Endothelial cell of umbilical vein (primary cell): ENCODE measurements at regions not wholly inside any gene's neighbourhood (a gene's known extent, or its start where the extent isn't known, plus 50 kb on each side); places are given as distances from the start of the nearest gene placed in this dataset.
"Not testable (repeated sequence)": the region's sequence is repeated elsewhere in the genome, so short reads cannot be mapped to it uniquely, and the experiment has no call there.

Experiments used
- BruUV-seq: library from RNA; stranded (reverse); fragments of 400-500 nt; replicated peaks from 2 replicates; lab custom pipeline; 2021; lab: Mats Ljungman, UMichigan
- CTCF ChIA-PET: fragments of 300-600, 350-600 bp; sonication (Branson Sonifier 250); formaldehyde crosslinking; loops from one replicate; lab custom pipeline; 2021; ENCODE audit warnings: antibody characterized with exemption, inconsistent platforms; lab: Charles Lee
- POLR2A ChIA-PET: fragments of 300-600, 350-600 bp; sonication (Branson Sonifier 250); formaldehyde crosslinking; loops from one replicate; lab custom pipeline; 2021; ENCODE audit warnings: antibody characterized with exemption, inconsistent platforms; lab: Charles Lee
- DNase-seq: peaks from one replicate; pipeline ENCODE4 v3.0.0-alpha.2; 2011; ENCODE audit warnings: low read depth, low spot score
- FAIRE-seq: peaks from 2 replicates; lab custom pipeline; 2011; peaks lifted over from hg19 to GRCh38; lab: Jason Lieb, UNC
- H2AFZ ChIP-seq: 2 replicates; pipeline ENCODE4 v1.6.0; 2012; ENCODE audit warnings: low read depth, low read length, control low read depth, inconsistent platforms
- H3K27ac ChIP-seq: 2 replicates; pipeline ENCODE4 v1.5.1; 2011; ENCODE audit warnings: low read depth, mild to moderate bottlenecking, control low read depth, low read length, moderate library complexity; ENCODE audit not compliant: insufficient read depth
- H3K27me3 ChIP-seq, 2 experiments: 2 replicates each; pipeline versions ENCODE4 v1.6.0 to v1.6.1; 2011; ENCODE audit warnings: low read length in 2 of 2, mixed read lengths in 1 of 2; ENCODE audit not compliant: control insufficient read depth in 2 of 2, insufficient read depth in 2 of 2
- H3K36me3 ChIP-seq, 2 experiments: 2 replicates in 1 of 2; 3 replicates in 1 of 2; pipeline ENCODE4 v1.5.1; 2011; ENCODE audit warnings: low read length in 2 of 2, mild to moderate bottlenecking in 1 of 2, moderate library complexity in 1 of 2; ENCODE audit not compliant: control insufficient read depth in 2 of 2, insufficient read depth in 2 of 2; ENCODE audit errors: extremely low read depth in 1 of 2
- H3K4me1 ChIP-seq: 3 replicates; pipeline ENCODE4 v1.5.1; 2011; ENCODE audit warnings: mild to moderate bottlenecking, low read length; ENCODE audit not compliant: control insufficient read depth, insufficient read depth; ENCODE audit errors: extremely low read depth
- H3K4me2 ChIP-seq: 2 replicates; pipeline ENCODE4 v1.6.1; 2011; ENCODE audit warnings: low read length, control low read depth, mixed read lengths; ENCODE audit not compliant: insufficient read depth
- H3K4me3 ChIP-seq, 3 experiments: fragments of 200-600 bp in 1 of 3; sonication (generic), shearing (Covaris generic) in 1 of 3; replicated peaks in 1 of 3; 2 replicates each; pipeline ENCODE4 v1.5.1; 2011 to 2016; ENCODE audit warnings: control low read depth in 3 of 3, low read length in 3 of 3, mild to moderate bottlenecking in 2 of 3, inconsistent platforms in 1 of 3, low read depth in 1 of 3, moderate library complexity in 1 of 3; ENCODE audit not compliant: insufficient read depth in 1 of 3
- H3K79me2 ChIP-seq: 2 replicates; pipeline ENCODE4 v1.6.0; 2012; ENCODE audit warnings: low read length, inconsistent platforms; ENCODE audit not compliant: control insufficient read depth, insufficient read depth
- H3K9ac ChIP-seq: replicated peaks from 2 replicates; pipeline ENCODE3; 2011; ENCODE audit warnings: low read length, control low read depth; ENCODE audit not compliant: insufficient read depth; ENCODE audit errors: extremely low read depth
- H3K9me1 ChIP-seq: replicated peaks from 3 replicates; pipeline ENCODE4 v1.6.0; 2011; ENCODE audit warnings: mild to moderate bottlenecking, low read length; ENCODE audit not compliant: control insufficient read depth, insufficient read depth; ENCODE audit errors: extremely low read depth
- H3K9me3 ChIP-seq: replicated peaks from 2 replicates; pipeline ENCODE4 v1.5.1; 2012; ENCODE audit warnings: low read length, inconsistent platforms; ENCODE audit not compliant: control insufficient read depth, insufficient read depth
- H4K20me1 ChIP-seq: replicated peaks from 2 replicates; pipeline ENCODE3; 2011; ENCODE audit warnings: mild to moderate bottlenecking, low read length; ENCODE audit not compliant: control insufficient read depth, insufficient read depth; ENCODE audit errors: extremely low read depth
- dilution Hi-C: fragments of 300-500 bp; cut with MboI; formaldehyde crosslinking; loops from one replicate; pipeline ENCODE4 v1.15.0; 2019; ENCODE audit warnings: low sequenced_read_pairs; ENCODE audit not compliant: extremely low pct_ligation_motif_present
- intact Hi-C: fragments of 100-400 bp; cut with micrococcal nuclease; formaldehyde crosslinking; loops from one replicate; pipeline ENCODE4 v1.10.0; 2022

DNA sequence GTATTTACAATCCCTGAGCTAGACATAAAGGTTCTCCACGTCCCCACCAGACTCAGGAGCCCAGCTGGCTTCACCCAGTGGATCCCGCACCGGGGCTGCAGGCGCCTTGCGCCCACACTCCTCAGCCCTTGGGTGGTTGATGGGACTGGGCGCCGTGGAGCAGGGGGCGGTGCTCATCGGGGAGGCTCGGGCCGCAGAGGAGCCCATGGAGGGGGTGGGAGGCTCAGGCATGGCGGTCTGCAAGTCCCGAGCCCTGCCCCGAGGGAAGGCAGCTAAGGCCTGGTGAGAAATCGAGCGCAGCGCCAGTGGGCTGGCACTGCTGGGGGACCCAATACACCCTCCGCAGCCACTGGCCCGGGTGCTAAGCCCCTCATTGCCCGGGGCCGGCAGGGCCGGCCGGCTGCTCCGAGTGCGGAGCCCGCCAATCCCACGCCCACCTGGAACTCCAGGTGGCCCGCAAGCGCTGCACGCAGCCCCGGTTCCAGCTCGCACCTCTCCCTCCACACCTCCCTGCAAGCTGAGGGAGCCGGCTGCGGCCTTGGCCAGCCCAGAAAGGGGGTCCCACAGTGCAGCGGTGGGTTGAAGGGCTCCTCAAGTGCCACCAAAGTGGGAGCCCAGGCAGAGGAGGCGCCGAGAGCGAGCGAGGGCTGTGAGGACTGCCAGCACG is 260.9 kb upstream of the BTG1 start:
- H3K4me1 ChIP-seq, H4K20me1 ChIP-seq, H3K36me3 ChIP-seq, H3K27ac ChIP-seq, FAIRE-seq, dilution Hi-C loops, H3K79me2 ChIP-seq, POLR2A ChIA-PET, H3K4me2 ChIP-seq, BruUV-seq, H2AFZ ChIP-seq, H3K9me3 ChIP-seq, H3K27me3 ChIP-seq, H3K4me3 ChIP-seq, H3K9ac ChIP-seq, DNase-seq, H3K9me1 ChIP-seq: not testable (repeated sequence)
- CTCF ChIA-PET, result interaction anchor here (1.2 to 2.8 kb wide), 3 partner anchors 261 to 1025 kb away, joined by 3 to 35 read pairs (median 6); partner anchors contain the start of gene BTG1
- intact Hi-C loops, result loop anchor here (5.0 kb wide), 1 partner anchor 1044 kb away; no protein-coding TSS in a partner anchor

DNA sequence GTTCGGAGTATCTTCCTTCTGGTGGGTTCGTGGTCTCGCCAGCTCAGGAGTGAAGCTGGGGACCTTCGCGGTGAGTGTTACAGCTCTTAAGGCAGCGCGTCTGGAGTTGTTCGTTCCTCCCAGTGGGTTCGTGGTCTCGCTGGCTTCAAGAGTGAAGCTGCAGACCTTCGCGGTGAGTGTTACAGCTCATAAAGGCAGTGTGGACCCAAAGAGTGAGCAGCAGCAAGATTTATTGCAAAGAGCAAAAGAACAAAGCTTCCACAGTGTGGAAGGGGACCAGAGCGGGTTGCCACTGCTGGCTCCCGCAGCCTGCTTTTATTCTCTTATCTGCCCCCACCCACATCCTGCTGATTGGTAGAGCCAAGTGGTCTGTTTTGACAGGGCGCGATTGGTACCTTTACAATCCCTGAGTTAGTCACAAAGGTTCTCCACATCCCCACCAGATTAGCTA is 260.2 kb upstream of the BTG1 start:
- intact Hi-C loops, result loop anchor here (5.0 kb wide), 1 partner anchor 1044 kb away; no protein-coding TSS in a partner anchor
- dilution Hi-C loops, H3K79me2 ChIP-seq, POLR2A ChIA-PET, H3K4me3 ChIP-seq, H3K9me3 ChIP-seq, H3K36me3 ChIP-seq, H4K20me1 ChIP-seq, BruUV-seq, H3K4me1 ChIP-seq, H3K9ac ChIP-seq, H2AFZ ChIP-seq, H3K27ac ChIP-seq, H3K9me1 ChIP-seq, FAIRE-seq, H3K27me3 ChIP-seq, DNase-seq, H3K4me2 ChIP-seq: not testable (repeated sequence)
- CTCF ChIA-PET, result interaction anchor here (1.2 kb wide), 1 partner anchor 1025 kb away, joined by 3 read pairs; no protein-coding TSS in a partner anchor
